A673 (cell line): ENCODE measurements at regions not wholly inside any gene's neighbourhood (a gene's known extent, or its start where the extent isn't known, plus 50 kb on each side); places are given as distances from the start of the nearest gene placed in this dataset.

Source experiments
- BruUV-seq: library from RNA; stranded (reverse); fragments of 400-500 nt; replicated peaks from 2 replicates; lab custom pipeline; 2021; lab: Mats Ljungman, UMichigan
- CTCF ChIA-PET: fragments of 300-600 bp; sonication (Branson Sonifier 250); formaldehyde crosslinking; loops from one replicate; lab custom pipeline; 2022; ENCODE audit warnings: antibody characterized with exemption; lab: Charles Lee
- POLR2A ChIA-PET: fragments of 300-600 bp; sonication (Branson Sonifier 250); formaldehyde crosslinking; loops from one replicate; lab custom pipeline; 2022; ENCODE audit warnings: antibody characterized with exemption; ENCODE audit not compliant: low non-redundant PET; lab: Charles Lee
- DNase-seq: peaks from one replicate; pipeline ENCODE4 v3.0.0-alpha.2; 2015; ENCODE audit warnings: low spot score
- H3K27ac ChIP-seq: fragments of 200-600 bp; sonication (generic); 2 replicates; pipeline ENCODE4 v1.5.1; 2016; ENCODE audit warnings: mixed run types, low read depth, mild to moderate bottlenecking, mixed read lengths, antibody characterized with exemption, low read length; ENCODE audit not compliant: poor library complexity, severe bottlenecking
- H3K27me3 ChIP-seq: fragments of 200-600 bp; sonication (generic); replicated peaks from 2 replicates; pipeline ENCODE4 v1.6.1; 2017; ENCODE audit warnings: mixed run types, low read depth, mild to moderate bottlenecking, mixed read lengths, antibody characterized with exemption, low read length; ENCODE audit not compliant: insufficient read depth, poor library complexity
- H3K36me3 ChIP-seq: fragments of 200-600 bp; sonication (generic); 2 replicates; pipeline ENCODE4 v1.6.1; 2016; ENCODE audit warnings: mixed run types, mild to moderate bottlenecking, mixed read lengths, antibody characterized with exemption, low read length; ENCODE audit not compliant: insufficient read depth, poor library complexity, severe bottlenecking
- H3K4me1 ChIP-seq: fragments of 200-600 bp; sonication (generic); 2 replicates; pipeline ENCODE4 v1.6.1; 2017; ENCODE audit warnings: mixed run types, mild to moderate bottlenecking, mixed read lengths, antibody characterized with exemption, low read length; ENCODE audit not compliant: insufficient read depth, poor library complexity, severe bottlenecking
- H3K4me3 ChIP-seq: fragments of 200-600 bp; sonication (generic); 2 replicates; pipeline ENCODE4 v1.5.1; 2016; ENCODE audit warnings: low read depth, mixed run types, mild to moderate bottlenecking, mixed read lengths, low read length; ENCODE audit not compliant: poor library complexity, severe bottlenecking
- H3K9me3 ChIP-seq: fragments of 200-600 bp; sonication (generic); 2 replicates; pipeline ENCODE4 v1.6.1; 2016; ENCODE audit warnings: mixed run types, low read depth, mild to moderate bottlenecking, mixed read lengths, antibody characterized with exemption, low read length; ENCODE audit not compliant: poor library complexity, severe bottlenecking
- CTCF ChIP-seq: fragments of 300-800, 200-600 bp; sonication (generic); conservative IDR thresholded peaks from 2 replicates; pipeline ENCODE4 v1.5.1; 2017; ENCODE audit warnings: low read depth, mild to moderate bottlenecking, antibody characterized with exemption, low read length, moderate library complexity, mixed read lengths
- EZH2 ChIP-seq: fragments of 200-600 bp; sonication (generic); IDR thresholded peaks from 2 replicates; pipeline ENCODE4 v1.6.1; 2017; ENCODE audit warnings: borderline replicate concordance, low read depth, mild to moderate bottlenecking, mixed read lengths, antibody characterized with exemption, low read length; ENCODE audit not compliant: poor library complexity, severe bottlenecking
- intact Hi-C: fragments of 100-400 bp; cut with micrococcal nuclease; formaldehyde crosslinking; loops from one replicate; pipeline ENCODE4 v1.10.0; 2022; ENCODE audit not compliant: unreplicated experiment

GRCh38 chr20:61092251-61092650 is 159.8 kb upstream of the CDH4 start:
- POLR2A ChIA-PET: no interaction called here
- CTCF ChIA-PET: no interaction called here
- peaks cover 6% of the 10 kb centered on the region for H3K9me3 ChIP-seq
- peaks cover 24% of the 10 kb centered on the region for H3K27me3 ChIP-seq
- DNase-seq: no peak
- no peaks in the 10 kb centered on the region for H3K36me3 ChIP-seq
- H3K4me3 ChIP-seq: no peak overlapping the region
- TF ChIP-seq EZH2 (no peak), CTCF (no peak)
- no peaks in the 10 kb centered on the region for H3K4me1 ChIP-seq
- no TSS peak for BruUV-seq
- no peak overlapping the region for H3K27ac ChIP-seq
- intact Hi-C loops: no loop called here

- TF ChIP-seq EZH2: no peak
- no peak for TF ChIP-seq CTCF
- Histone ChIP-seq H3K27ac (no peak overlapping the region), H3K9me3 (peaks cover 6% of the 10 kb centered on the region), H3K4me3 (no peak overlapping the region), H3K4me1 (no peaks in the 10 kb centered on the region), H3K36me3 (no peaks in the 10 kb centered on the region), H3K27me3 (peaks cover 17% of the 10 kb centered on the region)
- BruUV-seq: no TSS peak
- CTCF ChIA-PET: no interaction called here
- POLR2A ChIA-PET: interaction anchor here (0.6 kb wide), 1 partner anchor 1213 kb away, joined by 4 read pairs; no protein-coding TSS in a partner anchor
- intact Hi-C loops: no loop called here
- DNase-seq: no peak
These were observed 157.5 kb upstream of the CDH4 start for GRCh38 chr20:61094581-61094980.

- Histone ChIP-seq H3K4me1 (no peaks in the 10 kb centered on the region), H3K27ac (no peak overlapping the region), H3K27me3 (peaks cover 20% of the 10 kb centered on the region), H3K4me3 (no peak overlapping the region), H3K9me3 (peaks cover 6% of the 10 kb centered on the region), H3K36me3 (no peaks in the 10 kb centered on the region)
- POLR2A ChIA-PET: no interaction called here
- CTCF ChIA-PET: no interaction called here
- DNase-seq: no peak
- BruUV-seq: no TSS peak
- TF ChIP-seq EZH2 (no peak), CTCF (no peak)
- intact Hi-C loops: no loop called here
These were observed 155.6 kb upstream of the CDH4 start for GRCh38 chr20:61096463-61096862.
